GM12891 (cell line): ENCODE measurements at regions not wholly inside any gene's neighbourhood (a gene's known extent, or its start where the extent isn't known, plus 50 kb on each side); places are given as distances from the start of the nearest gene placed in this dataset.

Experiments used
- POLR2A ChIP-seq: IDR thresholded peaks from 2 replicates; pipeline ENCODE4 v1.6.1; 2011; ENCODE audit warnings: low read depth, low read length, control low read depth
- POLR2AphosphoS5 ChIP-seq: IDR thresholded peaks from 2 replicates; pipeline ENCODE4 v1.6.1; 2011; ENCODE audit warnings: low read depth, low read length, control low read depth
- TAF1 ChIP-seq: IDR thresholded peaks from 2 replicates; pipeline ENCODE4 v1.6.1; 2011; ENCODE audit warnings: low read depth, low read length, control low read depth

DNA sequence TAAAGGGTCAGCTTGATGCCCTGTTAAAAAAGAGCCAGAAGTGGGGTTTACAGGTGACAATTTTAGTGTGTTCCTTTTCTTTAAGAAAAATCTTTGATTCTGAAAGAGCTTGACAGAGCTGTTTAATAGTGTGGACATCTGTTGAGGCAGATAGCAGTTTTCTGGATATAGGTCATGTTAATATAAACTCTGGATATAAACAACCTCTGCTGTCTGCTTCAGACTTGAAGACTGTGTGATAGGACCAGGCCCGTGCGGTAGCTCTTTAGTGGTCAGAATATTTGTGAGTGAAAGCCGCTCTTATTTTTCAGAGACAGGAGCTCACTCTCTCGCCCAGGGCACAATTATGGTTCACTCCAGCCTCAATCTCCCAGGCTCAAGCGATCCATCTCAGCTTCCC, 439.9 kb upstream of the RGS6 start:
- TF ChIP-seq POLR2A (no peak), TAF1 (no peak), POLR2AphosphoS5 (no peak)
